ENCODE measurements at regions not wholly inside any gene's neighbourhood (a gene's known extent, or its start where the extent isn't known, plus 50 kb on each side); places are given as distances from the start of the nearest gene placed in this dataset.
A peak's percentile ranks its signal among the peaks of the same experiment; 100 is the strongest.

DNA sequence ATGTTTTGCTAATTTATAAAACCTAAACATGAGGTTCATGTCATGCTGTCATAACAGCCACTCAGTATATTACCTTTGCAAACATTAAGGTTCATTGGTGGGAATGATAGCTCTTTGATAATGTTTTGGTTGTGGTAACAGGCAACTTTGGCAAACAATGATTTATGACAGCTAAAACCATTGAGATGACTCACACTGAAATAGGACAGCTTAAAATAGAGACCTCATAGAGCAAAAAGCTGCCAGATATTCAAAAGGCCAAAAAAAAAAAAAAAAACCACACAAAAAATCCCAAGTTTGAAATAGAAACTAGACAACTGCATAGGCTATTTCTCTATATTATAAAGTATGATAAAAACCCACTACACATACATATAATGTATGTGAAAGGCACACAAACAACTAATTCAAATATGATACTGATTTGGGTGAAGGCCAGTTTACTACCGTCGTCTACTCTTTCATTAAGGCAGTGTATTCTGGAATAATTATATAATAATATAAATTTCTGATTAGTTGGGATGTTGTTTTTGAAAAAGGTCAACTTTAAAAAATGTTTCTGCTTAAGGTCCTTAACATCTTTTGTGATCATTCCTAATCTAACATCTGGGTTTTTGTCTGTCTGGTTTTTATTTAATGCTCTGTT, 646.0 kb upstream of the PITX2 start:
- peak; percentile 73 for DNase-seq (ENCODE audit: low read depth)
- H3K4me3 ChIP-seq (ENCODE audit: low read depth, low read length): no peak overlapping the region
- TF ChIP-seq, protein P1, sequence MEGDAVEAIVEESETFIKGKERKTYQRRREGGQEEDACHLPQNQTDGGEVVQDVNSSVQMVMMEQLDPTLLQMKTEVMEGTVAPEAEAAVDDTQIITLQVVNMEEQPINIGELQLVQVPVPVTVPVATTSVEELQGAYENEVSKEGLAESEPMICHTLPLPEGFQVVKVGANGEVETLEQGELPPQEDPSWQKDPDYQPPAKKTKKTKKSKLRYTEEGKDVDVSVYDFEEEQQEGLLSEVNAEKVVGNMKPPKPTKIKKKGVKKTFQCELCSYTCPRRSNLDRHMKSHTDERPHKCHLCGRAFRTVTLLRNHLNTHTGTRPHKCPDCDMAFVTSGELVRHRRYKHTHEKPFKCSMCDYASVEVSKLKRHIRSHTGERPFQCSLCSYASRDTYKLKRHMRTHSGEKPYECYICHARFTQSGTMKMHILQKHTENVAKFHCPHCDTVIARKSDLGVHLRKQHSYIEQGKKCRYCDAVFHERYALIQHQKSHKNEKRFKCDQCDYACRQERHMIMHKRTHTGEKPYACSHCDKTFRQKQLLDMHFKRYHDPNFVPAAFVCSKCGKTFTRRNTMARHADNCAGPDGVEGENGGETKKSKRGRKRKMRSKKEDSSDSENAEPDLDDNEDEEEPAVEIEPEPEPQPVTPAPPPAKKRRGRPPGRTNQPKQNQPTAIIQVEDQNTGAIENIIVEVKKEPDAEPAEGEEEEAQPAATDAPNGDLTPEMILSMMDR (IDR thresholded peaks at IDR 0.05; ENCODE audit: insufficient read depth, low read length): no peak

- peak; percentile 30 for DNase-seq (ENCODE audit: low read depth)
- TF ChIP-seq, protein P1 (IDR thresholded peaks at IDR 0.05; ENCODE audit: insufficient read depth, low read length): no peak
- no peak overlapping the region for H3K4me3 ChIP-seq (ENCODE audit: low read depth, low read length)
Observed at GRCh38 chr4:111269439-111269838, 646.6 kb upstream of the PITX2 start.

- DNase-seq (ENCODE audit: low read depth): no peak
- TF ChIP-seq, protein P1 (IDR thresholded peaks at IDR 0.05; ENCODE audit: insufficient read depth, low read length): no peak
- no peak overlapping the region for H3K4me3 ChIP-seq (ENCODE audit: low read depth, low read length)
Observed at GRCh38 chr4:111274060-111274459, 651.2 kb upstream of the PITX2 start.

GRCh38 chr4:111274486-111274885, 651.6 kb upstream of the PITX2 start:
- TF ChIP-seq, protein P1 (IDR thresholded peaks at IDR 0.05; ENCODE audit: insufficient read depth, low read length): no peak
- no peak for DNase-seq (ENCODE audit: low read depth)
- no peak overlapping the region for H3K4me3 ChIP-seq (ENCODE audit: low read depth, low read length)

- TF ChIP-seq, protein P1 (IDR thresholded peaks at IDR 0.05; ENCODE audit: insufficient read depth, low read length): no peak
- DNase-seq (ENCODE audit: low read depth): no peak
- no peak overlapping the region for H3K4me3 ChIP-seq (ENCODE audit: low read depth, low read length)
Observed at GRCh38 chr4:111281219-111281618, 658.3 kb upstream of the PITX2 start.

DNA sequence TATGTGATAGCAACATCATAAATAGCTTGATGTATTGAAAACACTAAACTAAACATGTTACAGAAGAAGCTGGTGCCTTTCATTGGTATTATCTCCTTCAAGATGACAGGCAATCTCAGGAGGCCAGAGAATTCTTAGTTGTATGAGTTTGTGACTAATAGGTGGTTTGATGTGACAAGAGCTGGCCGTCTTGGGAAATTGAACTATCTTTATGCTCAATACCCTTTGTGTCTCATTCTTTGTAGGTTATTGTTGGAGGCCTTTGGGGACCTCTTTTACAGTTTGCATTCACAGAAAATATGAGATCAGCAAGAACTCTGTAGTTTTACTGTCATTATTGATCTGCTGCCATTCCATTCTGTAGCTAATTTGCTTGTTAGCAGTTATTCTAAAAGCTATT, 659.2 kb upstream of the PITX2 start:
- H3K4me3 ChIP-seq (ENCODE audit: low read depth, low read length): no peak overlapping the region
- no peak for DNase-seq (ENCODE audit: low read depth)
- TF ChIP-seq, protein P1 (IDR thresholded peaks at IDR 0.05; ENCODE audit: insufficient read depth, low read length): no peak
